Suprapubic skin (tissue), 3 donors: ENCODE measurements at regions not wholly inside any gene's neighbourhood (a gene's known extent, or its start where the extent isn't known, plus 50 kb on each side); places are given as distances from the start of the nearest gene placed in this dataset.
"Not testable (repeated sequence)": the region's sequence is repeated elsewhere in the genome, so short reads cannot be mapped to it uniquely, and the experiment has no call there.

Source experiments
- POLR2A ChIP-seq, 2 donors: fragments of 450-650 bp; IDR thresholded peaks; one replicate each; pipeline ENCODE4 v1.6.1; 2017; ENCODE audit warnings: antibody characterized with exemption in 2 of 2, mild to moderate bottlenecking in 2 of 2, moderate library complexity in 2 of 2
- TF ChIP-seq, protein P1 (sequence below), 2 donors: fragments of 200-600 bp in 1 of 2; fragments of 450-650 bp in 1 of 2; sonication (generic) in 1 of 2; IDR thresholded peaks; one replicate each; pipeline ENCODE4 v1.5.1; 2016 to 2019; ENCODE audit warnings: antibody characterized with exemption in 2 of 2, mild to moderate bottlenecking in 1 of 2, moderate library complexity in 1 of 2

- TF ChIP-seq, protein P1, sequence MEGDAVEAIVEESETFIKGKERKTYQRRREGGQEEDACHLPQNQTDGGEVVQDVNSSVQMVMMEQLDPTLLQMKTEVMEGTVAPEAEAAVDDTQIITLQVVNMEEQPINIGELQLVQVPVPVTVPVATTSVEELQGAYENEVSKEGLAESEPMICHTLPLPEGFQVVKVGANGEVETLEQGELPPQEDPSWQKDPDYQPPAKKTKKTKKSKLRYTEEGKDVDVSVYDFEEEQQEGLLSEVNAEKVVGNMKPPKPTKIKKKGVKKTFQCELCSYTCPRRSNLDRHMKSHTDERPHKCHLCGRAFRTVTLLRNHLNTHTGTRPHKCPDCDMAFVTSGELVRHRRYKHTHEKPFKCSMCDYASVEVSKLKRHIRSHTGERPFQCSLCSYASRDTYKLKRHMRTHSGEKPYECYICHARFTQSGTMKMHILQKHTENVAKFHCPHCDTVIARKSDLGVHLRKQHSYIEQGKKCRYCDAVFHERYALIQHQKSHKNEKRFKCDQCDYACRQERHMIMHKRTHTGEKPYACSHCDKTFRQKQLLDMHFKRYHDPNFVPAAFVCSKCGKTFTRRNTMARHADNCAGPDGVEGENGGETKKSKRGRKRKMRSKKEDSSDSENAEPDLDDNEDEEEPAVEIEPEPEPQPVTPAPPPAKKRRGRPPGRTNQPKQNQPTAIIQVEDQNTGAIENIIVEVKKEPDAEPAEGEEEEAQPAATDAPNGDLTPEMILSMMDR (IDR thresholded peaks at IDR 0.05) = not testable (repeated sequence)
- TF ChIP-seq POLR2A (IDR thresholded peaks at IDR 0.05) = not testable (repeated sequence)
Observed at GRCh38 chr7:65656494-65657188, 216.2 kb upstream of the VKORC1L1 start.
